ENCODE measurements at regions not wholly inside any gene's neighbourhood (a gene's known extent, or its start where the extent isn't known, plus 50 kb on each side); places are given as distances from the start of the nearest gene placed in this dataset.

- ATAC-seq (replicated peaks) = no peak
- Mint-ChIP-seq H3K4me1 (ENCODE audit: low read depth in 2 of 2) (no peaks in the 10 kb centered on the region), H3K4me3 (no peak overlapping the region), H3K27ac (no peak overlapping the region), H3K9me3 (no peaks in the 10 kb centered on the region), H3K27me3 (peaks cover 0 to 6% of the 10 kb centered on the region in 2 donors), H3K36me3 (ENCODE audit: insufficient read depth) (no peaks in the 10 kb centered on the region)
- DNase-seq = no peak
Observed at GRCh38 chr3:144270100-144270499, 298.5 kb downstream of the DIPK2A start.

- Mint-ChIP-seq H3K36me3 (ENCODE audit: insufficient read depth) (no peaks in the 10 kb centered on the region), H3K4me1 (ENCODE audit: low read depth in 2 of 2) (no peaks in the 10 kb centered on the region), H3K27me3 (peaks cover 0 to 6% of the 10 kb centered on the region in 2 donors), H3K4me3 (no peak overlapping the region), H3K27ac (no peak overlapping the region), H3K9me3 (no peaks in the 10 kb centered on the region)
- ATAC-seq (replicated peaks) (no peak), DNase-seq (no peak)
Observed at GRCh38 chr3:144272680-144273079, 301.1 kb downstream of the DIPK2A start.

- Mint-ChIP-seq H3K36me3 (ENCODE audit: insufficient read depth) (no peaks in the 10 kb centered on the region), H3K4me3 (no peak overlapping the region), H3K27ac (no peak overlapping the region), H3K9me3 (no peaks in the 10 kb centered on the region), H3K27me3 (peaks cover 0 to 6% of the 10 kb centered on the region in 2 donors), H3K4me1 (ENCODE audit: low read depth in 2 of 2) (no peaks in the 10 kb centered on the region)
- DNase-seq = no peak
- no peak for ATAC-seq (replicated peaks)
Observed at GRCh38 chr3:144273601-144274000, 302.0 kb downstream of the DIPK2A start.

- no peaks in the 10 kb centered on the region for H3K4me1 Mint-ChIP-seq (ENCODE audit: low read depth in 2 of 2)
- H3K36me3 Mint-ChIP-seq (ENCODE audit: insufficient read depth) = no peaks in the 10 kb centered on the region
- no peak for DNase-seq
- no peak overlapping the region for H3K27ac Mint-ChIP-seq
- peak; percentile 14 for ATAC-seq (replicated peaks)
- H3K27me3 Mint-ChIP-seq = peaks cover 0 to 6% of the 10 kb centered on the region in 2 donors
- no peak overlapping the region for H3K4me3 Mint-ChIP-seq
- no peaks in the 10 kb centered on the region for H3K9me3 Mint-ChIP-seq
Observed at GRCh38 chr3:144275005-144275404, 303.4 kb downstream of the DIPK2A start.

- ATAC-seq (replicated peaks) = no peak
- H3K4me1 Mint-ChIP-seq (ENCODE audit: low read depth in 2 of 2) = no peaks in the 10 kb centered on the region
- H3K27me3 Mint-ChIP-seq = no peaks in the 10 kb centered on the region
- peaks cover 0 to 5% of the 10 kb centered on the region in 2 donors for H3K9me3 Mint-ChIP-seq
- DNase-seq = no peak
- H3K27ac Mint-ChIP-seq = no peak overlapping the region
- H3K36me3 Mint-ChIP-seq (ENCODE audit: insufficient read depth) = no peaks in the 10 kb centered on the region
- H3K4me3 Mint-ChIP-seq = no peak overlapping the region
Observed at GRCh38 chr3:144282313-144282712, 310.7 kb downstream of the DIPK2A start.

GRCh38 chr3:144286235-144286910 is 314.8 kb downstream of the DIPK2A start:
- no peak for DNase-seq
- no peaks in the 10 kb centered on the region for H3K4me1 Mint-ChIP-seq (ENCODE audit: low read depth in 2 of 2)
- no peak for ATAC-seq (replicated peaks)
- peaks cover 2 to 17% of the 10 kb centered on the region in 2 donors for H3K9me3 Mint-ChIP-seq
- no peaks in the 10 kb centered on the region for H3K36me3 Mint-ChIP-seq (ENCODE audit: insufficient read depth)
- H3K27ac Mint-ChIP-seq = no peak overlapping the region
- no peak overlapping the region for H3K4me3 Mint-ChIP-seq
- H3K27me3 Mint-ChIP-seq = no peaks in the 10 kb centered on the region

GRCh38 chr3:144287001-144287400 is 315.4 kb downstream of the DIPK2A start:
- H3K4me1 Mint-ChIP-seq (ENCODE audit: low read depth in 2 of 2) = no peaks in the 10 kb centered on the region
- no peak overlapping the region for H3K27ac Mint-ChIP-seq
- DNase-seq = no peak
- peaks cover 2 to 17% of the 10 kb centered on the region in 2 donors for H3K9me3 Mint-ChIP-seq
- H3K4me3 Mint-ChIP-seq = no peak overlapping the region
- H3K36me3 Mint-ChIP-seq (ENCODE audit: insufficient read depth) = no peaks in the 10 kb centered on the region
- no peaks in the 10 kb centered on the region for H3K27me3 Mint-ChIP-seq
- ATAC-seq (replicated peaks) = no peak

- ATAC-seq (replicated peaks) = no peak
- H3K9me3 Mint-ChIP-seq = peaks cover 2 to 17% of the 10 kb centered on the region in 2 donors
Observed at GRCh38 chr3:144289057-144289456, 317.4 kb downstream of the DIPK2A start.

GRCh38 chr3:144294659-144295538 is 323.3 kb downstream of the DIPK2A start:
- peaks cover 2 to 6% of the 10 kb centered on the region in 2 donors for H3K9me3 Mint-ChIP-seq
- H3K4me3 Mint-ChIP-seq = peak overlapping the region in 1 of 2 donors; percentile 65
- H3K4me1 Mint-ChIP-seq (ENCODE audit: low read depth in 2 of 2) = peaks cover 0 to 2% of the 10 kb centered on the region in 2 donors
- peak overlapping the region; percentile 15 to 38 for H3K27ac Mint-ChIP-seq
- no peaks in the 10 kb centered on the region for H3K27me3 Mint-ChIP-seq
- DNase-seq = no peak
- ATAC-seq (replicated peaks) = peak; percentile 70
- H3K36me3 Mint-ChIP-seq (ENCODE audit: insufficient read depth) = no peaks in the 10 kb centered on the region

More at GRCh38 chr3:144289057-144289456, 317.4 kb downstream of the DIPK2A start:
- H3K27me3 Mint-ChIP-seq = no peaks in the 10 kb centered on the region
- H3K4me1 Mint-ChIP-seq (ENCODE audit: low read depth in 2 of 2) = no peaks in the 10 kb centered on the region
- no peak for DNase-seq
- H3K4me3 Mint-ChIP-seq = no peak overlapping the region
- no peaks in the 10 kb centered on the region for H3K36me3 Mint-ChIP-seq (ENCODE audit: insufficient read depth)
- no peak overlapping the region for H3K27ac Mint-ChIP-seq

GRCh38 chr3:144295613-144296012 is 324.0 kb downstream of the DIPK2A start:
- peaks cover 2 to 4% of the 10 kb centered on the region in 2 donors for H3K9me3 Mint-ChIP-seq
- H3K27me3 Mint-ChIP-seq = no peaks in the 10 kb centered on the region
- no peak for DNase-seq
- H3K36me3 Mint-ChIP-seq (ENCODE audit: insufficient read depth) = no peaks in the 10 kb centered on the region
- H3K4me1 Mint-ChIP-seq (ENCODE audit: low read depth in 2 of 2) = peaks cover 0 to 2% of the 10 kb centered on the region in 2 donors
- H3K27ac Mint-ChIP-seq = peak overlapping the region; percentile 15 to 38
- no peak for ATAC-seq (replicated peaks)
- H3K4me3 Mint-ChIP-seq = peak overlapping the region in 1 of 2 donors; percentile 65

- DNase-seq = no peak
- H3K27me3 Mint-ChIP-seq = no peaks in the 10 kb centered on the region
- ATAC-seq (replicated peaks) = no peak
- no peaks in the 10 kb centered on the region for H3K36me3 Mint-ChIP-seq (ENCODE audit: insufficient read depth)
- peaks cover 2 to 3% of the 10 kb centered on the region in 2 donors for H3K9me3 Mint-ChIP-seq
- no peak overlapping the region for H3K27ac Mint-ChIP-seq
- no peak overlapping the region for H3K4me3 Mint-ChIP-seq
- H3K4me1 Mint-ChIP-seq (ENCODE audit: low read depth in 2 of 2) = peaks cover 0 to 2% of the 10 kb centered on the region in 2 donors
Observed at GRCh38 chr3:144296808-144297207, 325.2 kb downstream of the DIPK2A start.

- no peak for DNase-seq
- H3K4me1 Mint-ChIP-seq (ENCODE audit: low read depth in 2 of 2) = no peaks in the 10 kb centered on the region
Observed at GRCh38 chr3:144301863-144302262, 330.2 kb downstream of the DIPK2A start.

GRCh38 chr3:144307951-144308350 is 336.3 kb downstream of the DIPK2A start:
- H3K27me3 Mint-ChIP-seq = peaks cover 0 to 12% of the 10 kb centered on the region in 2 donors
- H3K4me1 Mint-ChIP-seq (ENCODE audit: low read depth in 2 of 2) = peaks cover 0 to 5% of the 10 kb centered on the region in 2 donors

More at GRCh38 chr3:144301863-144302262, 330.2 kb downstream of the DIPK2A start:
- no peaks in the 10 kb centered on the region for H3K27me3 Mint-ChIP-seq
- ATAC-seq (replicated peaks) = no peak
- H3K27ac Mint-ChIP-seq = no peak overlapping the region
- H3K9me3 Mint-ChIP-seq = peaks cover 3 to 13% of the 10 kb centered on the region in 2 donors
- H3K4me3 Mint-ChIP-seq = no peak overlapping the region
- no peaks in the 10 kb centered on the region for H3K36me3 Mint-ChIP-seq (ENCODE audit: insufficient read depth)

More at GRCh38 chr3:144307951-144308350, 336.3 kb downstream of the DIPK2A start:
- Mint-ChIP-seq H3K36me3 (ENCODE audit: insufficient read depth) (no peaks in the 10 kb centered on the region), H3K27ac (no peak overlapping the region), H3K4me3 (no peak overlapping the region), H3K9me3 (peaks cover 0 to 5% of the 10 kb centered on the region in 2 donors)
- no peak for ATAC-seq (replicated peaks)
- DNase-seq = no peak
